Erythroblast (primary cell): ENCODE measurements at regions not wholly inside any gene's neighbourhood (a gene's known extent, or its start where the extent isn't known, plus 50 kb on each side); places are given as distances from the start of the nearest gene placed in this dataset.

Experiments used
- DNase-seq, 2 experiments: peaks; one replicate each; lab custom pipeline; 2025; lab: John Stamatoyannopoulos, UW
- GATA1 ChIP-seq: IDR thresholded peaks from 2 replicates; pipeline ENCODE4 v1.6.1; 2011; ENCODE audit warnings: low read depth, mild to moderate bottlenecking, control low read depth, low read length, moderate library complexity
- POLR2A ChIP-seq: IDR thresholded peaks from 2 replicates; pipeline ENCODE4 v1.6.1; 2011; ENCODE audit warnings: mild to moderate bottlenecking, low read length

- no peak for DNase-seq
- no peak for TF ChIP-seq GATA1
- TF ChIP-seq POLR2A = no peak
These were observed 75.9 kb upstream of the LSM6 start for GRCh38 chr4:146099585-146099984.

GRCh38 chr4:146098978-146099377 lies 76.5 kb upstream of the LSM6 start:
- DNase-seq = no peak
- no peak for TF ChIP-seq POLR2A
- no peak for TF ChIP-seq GATA1

GRCh38 chr4:146098397-146098796 lies 77.1 kb upstream of the LSM6 start:
- no peak for TF ChIP-seq GATA1
- TF ChIP-seq POLR2A = no peak
- DNase-seq = no peak

- TF ChIP-seq POLR2A (no peak), GATA1 (no peak)
These were observed 79.1 kb upstream of the LSM6 start for GRCh38 chr4:146096371-146096770.

GRCh38 chr4:146095860-146096259 lies 79.7 kb upstream of the LSM6 start:
- TF ChIP-seq POLR2A (no peak), GATA1 (no peak)
- DNase-seq = no peak

More at GRCh38 chr4:146096371-146096770, 79.1 kb upstream of the LSM6 start:
- DNase-seq = no peak

- TF ChIP-seq POLR2A (no peak), GATA1 (no peak)
- DNase-seq = peak; percentile 55 to 75
These were observed 80.3 kb upstream of the LSM6 start for GRCh38 chr4:146095091-146095690.

GRCh38 chr4:146088690-146089089 lies 86.8 kb upstream of the LSM6 start:
- DNase-seq = no peak
- no peak for TF ChIP-seq POLR2A
- TF ChIP-seq GATA1 = no peak

GRCh38 chr4:146087856-146088255 lies 87.7 kb upstream of the LSM6 start:
- DNase-seq = no peak
- no peak for TF ChIP-seq POLR2A
- TF ChIP-seq GATA1 = no peak

- TF ChIP-seq POLR2A (no peak), GATA1 (no peak)
- no peak for DNase-seq
These were observed 99.4 kb upstream of the LSM6 start for GRCh38 chr4:146076081-146076480.

- DNase-seq = no peak
- TF ChIP-seq GATA1 (no peak), POLR2A (no peak)
These were observed 102.0 kb upstream of the LSM6 start for GRCh38 chr4:146073517-146073916.

- TF ChIP-seq GATA1 = no peak
- no peak for DNase-seq
These were observed 103.1 kb upstream of the LSM6 start for GRCh38 chr4:146072376-146072775.

- TF ChIP-seq GATA1 (no peak), POLR2A (no peak)
These were observed 104.1 kb upstream of the LSM6 start for GRCh38 chr4:146071390-146071789.

GRCh38 chr4:146063143-146063542 lies 112.4 kb upstream of the LSM6 start:
- TF ChIP-seq GATA1 (no peak), POLR2A (no peak)
- DNase-seq = no peak

More at GRCh38 chr4:146071390-146071789, 104.1 kb upstream of the LSM6 start:
- DNase-seq = no peak

- DNase-seq = no peak
- TF ChIP-seq GATA1 (no peak), POLR2A (no peak)
These were observed 113.2 kb upstream of the LSM6 start for GRCh38 chr4:146062340-146062739.

GRCh38 chr4:146061610-146062334 lies 113.7 kb upstream of the LSM6 start:
- TF ChIP-seq GATA1 (no peak), POLR2A (no peak)
- no peak for DNase-seq

GRCh38 chr4:146059865-146060264 lies 115.7 kb upstream of the LSM6 start:
- no peak for TF ChIP-seq POLR2A
- no peak for TF ChIP-seq GATA1
- no peak for DNase-seq
